Fibroblast of pulmonary artery (primary cell): ENCODE measurements at regions not wholly inside any gene's neighbourhood (a gene's known extent, or its start where the extent isn't known, plus 50 kb on each side); places are given as distances from the start of the nearest gene placed in this dataset.

ENCODE experiments used
- DNase-seq: peaks from one replicate; pipeline ENCODE4 v3.0.0-alpha.2; 2010; ENCODE audit warnings: low read depth
- H3K4me3 ChIP-seq: replicated peaks from 2 replicates; pipeline ENCODE4 v1.5.1; 2011; ENCODE audit warnings: low read depth, mild to moderate bottlenecking, control low read depth, low read length, moderate library complexity
- TF ChIP-seq, protein P1 (sequence below): IDR thresholded peaks from 2 replicates; pipeline ENCODE4 v1.5.1; 2011; ENCODE audit warnings: mild to moderate bottlenecking, control low read depth, low read length, inconsistent platforms; ENCODE audit errors: missing control alignments

DNA sequence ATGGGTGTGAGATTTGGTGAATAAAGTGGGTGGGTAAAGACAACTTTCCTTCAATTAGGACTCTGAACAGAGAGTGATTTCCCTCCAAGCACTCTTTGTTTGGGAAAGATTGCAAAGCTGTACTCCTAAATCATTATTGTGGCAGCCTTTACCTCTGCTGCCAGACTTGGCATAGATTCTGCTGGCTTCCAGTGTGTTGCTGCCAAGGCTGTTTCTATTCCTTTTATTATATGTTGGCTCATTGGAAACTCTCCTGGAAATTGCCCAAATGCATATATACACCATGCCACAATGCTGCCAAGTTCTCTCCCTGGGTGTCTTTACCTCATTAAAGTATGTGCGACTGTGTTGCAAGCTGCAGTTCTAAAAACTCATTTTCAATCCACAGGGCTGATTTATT lies 668.0 kb downstream of the MRPL39 start:
- no peak for DNase-seq
- no peak overlapping the region for H3K4me3 ChIP-seq
- TF ChIP-seq, protein P1, sequence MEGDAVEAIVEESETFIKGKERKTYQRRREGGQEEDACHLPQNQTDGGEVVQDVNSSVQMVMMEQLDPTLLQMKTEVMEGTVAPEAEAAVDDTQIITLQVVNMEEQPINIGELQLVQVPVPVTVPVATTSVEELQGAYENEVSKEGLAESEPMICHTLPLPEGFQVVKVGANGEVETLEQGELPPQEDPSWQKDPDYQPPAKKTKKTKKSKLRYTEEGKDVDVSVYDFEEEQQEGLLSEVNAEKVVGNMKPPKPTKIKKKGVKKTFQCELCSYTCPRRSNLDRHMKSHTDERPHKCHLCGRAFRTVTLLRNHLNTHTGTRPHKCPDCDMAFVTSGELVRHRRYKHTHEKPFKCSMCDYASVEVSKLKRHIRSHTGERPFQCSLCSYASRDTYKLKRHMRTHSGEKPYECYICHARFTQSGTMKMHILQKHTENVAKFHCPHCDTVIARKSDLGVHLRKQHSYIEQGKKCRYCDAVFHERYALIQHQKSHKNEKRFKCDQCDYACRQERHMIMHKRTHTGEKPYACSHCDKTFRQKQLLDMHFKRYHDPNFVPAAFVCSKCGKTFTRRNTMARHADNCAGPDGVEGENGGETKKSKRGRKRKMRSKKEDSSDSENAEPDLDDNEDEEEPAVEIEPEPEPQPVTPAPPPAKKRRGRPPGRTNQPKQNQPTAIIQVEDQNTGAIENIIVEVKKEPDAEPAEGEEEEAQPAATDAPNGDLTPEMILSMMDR: no peak

DNA sequence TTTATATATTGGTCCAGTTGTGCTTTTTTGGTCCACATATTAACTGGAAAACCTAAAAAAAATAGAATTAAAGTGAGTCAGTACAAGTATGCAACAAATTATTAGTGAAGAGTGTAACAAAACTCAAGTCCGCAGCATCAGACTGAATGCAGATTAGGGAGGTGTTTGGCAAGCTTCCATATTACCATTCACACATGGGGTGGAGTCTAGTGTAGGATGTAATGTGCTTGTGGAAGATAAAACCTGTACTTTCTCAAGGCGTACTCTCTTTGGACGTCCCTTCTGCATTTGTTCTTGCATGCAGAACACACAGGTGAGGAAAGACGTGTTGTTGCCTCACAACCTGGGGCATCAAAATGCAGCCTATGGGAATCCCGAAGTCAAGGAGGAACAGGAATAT lies 668.7 kb downstream of the MRPL39 start:
- TF ChIP-seq, protein P1: no peak
- no peak overlapping the region for H3K4me3 ChIP-seq
- no peak for DNase-seq

DNA sequence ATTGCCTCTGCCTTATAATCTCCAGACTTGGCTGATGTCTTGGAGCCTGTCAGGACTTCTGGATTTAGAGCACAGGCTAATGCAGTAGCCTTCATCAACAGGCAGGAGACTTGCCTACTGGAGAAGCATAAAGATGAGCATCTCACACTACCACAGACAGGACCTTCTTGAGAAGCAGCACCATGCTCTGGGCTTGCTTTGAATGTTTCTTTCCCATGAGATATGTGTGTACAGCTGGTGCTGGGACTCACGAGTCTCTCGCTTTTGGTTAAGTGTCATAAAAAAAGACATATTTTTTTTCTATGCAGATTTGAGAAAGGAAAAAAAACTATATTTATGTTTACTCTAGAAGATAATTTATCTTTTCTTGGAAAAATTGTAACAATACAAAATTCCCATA lies 671.3 kb downstream of the MRPL39 start:
- DNase-seq: no peak
- H3K4me3 ChIP-seq: no peak overlapping the region
- TF ChIP-seq, protein P1: no peak

DNA sequence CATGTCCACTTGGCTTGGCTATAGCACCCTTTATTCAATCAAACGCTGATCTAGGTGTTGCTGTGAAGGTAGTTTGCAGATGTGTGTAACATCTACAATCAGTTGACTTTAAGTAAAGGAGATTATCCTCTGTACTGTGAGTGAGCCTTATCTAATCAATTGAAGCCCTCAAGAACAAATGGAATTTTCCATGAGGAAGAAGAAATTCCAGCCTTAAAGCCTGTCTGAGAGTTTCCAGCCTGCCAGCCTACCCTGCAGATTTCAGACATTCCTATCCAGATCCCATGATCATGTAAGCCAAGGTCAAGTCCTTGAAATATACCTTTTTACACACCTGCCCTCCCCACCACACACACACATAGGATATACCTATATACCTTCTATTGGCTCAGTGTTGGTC lies 696.7 kb downstream of the MRPL39 start:
- DNase-seq: no peak
- TF ChIP-seq, protein P1: no peak
- H3K4me3 ChIP-seq: no peak overlapping the region

DNA sequence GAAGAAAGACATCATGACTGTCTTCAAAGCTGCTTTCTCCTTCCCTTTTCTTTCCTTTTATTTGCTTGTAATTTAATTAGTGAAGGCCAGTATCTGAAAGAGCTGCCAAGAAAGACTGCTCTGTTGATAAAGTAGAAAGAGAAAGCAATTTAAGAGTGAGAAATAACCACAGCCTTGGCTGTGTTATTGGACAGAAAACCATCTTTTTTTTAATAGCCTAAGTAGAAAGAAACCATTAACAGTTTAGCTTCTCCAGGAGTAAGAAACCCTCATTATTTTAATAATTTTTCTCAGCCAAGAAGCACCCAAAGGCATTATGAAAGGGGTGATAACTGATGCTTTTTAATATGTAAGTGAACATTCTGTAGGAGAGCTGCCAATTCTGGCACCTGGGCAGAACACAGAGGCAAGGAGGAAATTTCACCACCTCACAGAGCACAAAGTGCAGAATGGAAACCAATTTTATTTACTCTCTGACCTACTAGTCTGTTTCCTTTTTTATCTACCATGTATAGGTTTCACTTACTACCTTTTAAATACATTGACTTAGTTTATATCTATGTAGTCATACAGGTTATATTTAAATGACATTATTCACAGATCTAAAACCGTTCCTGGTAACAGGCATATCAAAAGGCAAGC lies 703.2 kb downstream of the MRPL39 start:
- TF ChIP-seq, protein P1: no peak
- H3K4me3 ChIP-seq: no peak overlapping the region

DNA sequence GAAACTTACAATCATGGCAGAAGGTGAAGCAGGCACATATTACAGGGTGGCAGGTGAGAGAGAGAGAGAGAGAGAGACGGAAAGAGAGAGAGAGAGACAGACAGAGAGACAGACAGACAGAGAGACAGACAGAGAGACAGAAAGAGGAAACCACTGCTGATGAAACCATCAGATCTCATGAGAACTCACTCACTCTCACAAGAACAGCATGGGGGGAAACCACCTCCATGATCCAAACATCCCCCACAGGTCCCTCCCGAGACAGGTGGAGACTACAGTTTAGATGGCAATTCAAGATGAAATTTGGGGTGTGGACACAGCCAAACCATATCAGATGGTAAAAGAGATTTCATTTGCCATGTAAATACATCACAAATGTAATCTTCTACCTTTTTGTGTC lies 708.1 kb downstream of the MRPL39 start:
- TF ChIP-seq, protein P1: no peak
- H3K4me3 ChIP-seq: no peak overlapping the region
- no peak for DNase-seq

More for the DNA sequence above, 703.2 kb downstream of the MRPL39 start:
- DNase-seq: no peak

DNA sequence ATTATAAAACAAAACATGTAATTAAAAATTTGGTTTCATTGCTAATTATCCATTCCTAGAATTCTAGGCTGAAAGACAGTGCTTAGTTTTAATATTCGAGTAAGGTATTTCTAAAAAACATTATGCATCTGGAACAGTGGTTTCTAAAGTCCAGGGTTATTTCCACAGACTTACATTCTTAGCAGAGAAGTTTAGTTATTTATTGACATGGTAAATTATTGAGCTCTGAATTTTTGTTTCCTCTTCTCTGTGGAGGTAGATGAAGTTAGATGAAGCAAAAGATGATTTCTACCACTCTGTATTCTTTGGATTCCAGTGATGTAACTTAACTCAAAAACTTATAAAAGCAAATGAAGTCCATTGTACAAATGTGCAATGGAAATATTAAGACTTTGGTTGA lies 709.4 kb downstream of the MRPL39 start:
- TF ChIP-seq, protein P1: no peak
- DNase-seq: no peak
- no peak overlapping the region for H3K4me3 ChIP-seq
